Hypothalamus (tissue), 51 donors: ENCODE measurements at regions not wholly inside any gene's neighbourhood (a gene's known extent, or its start where the extent isn't known, plus 50 kb on each side); places are given as distances from the start of the nearest gene placed in this dataset.
A peak's percentile ranks its signal among the peaks of the same experiment; 100 is the strongest.

Experiments
- DNase-seq, 51 donors: peaks; one replicate each; lab custom pipeline; 2025; lab: John Stamatoyannopoulos, UW

GRCh38 chr4:31334086-31334910, 614.1 kb downstream of the PCDH7 start:
- no peak for DNase-seq

- no peak for DNase-seq
Measured at GRCh38 chr4:31338000-31338399, 617.8 kb downstream of the PCDH7 start.

GRCh38 chr4:31341601-31342359, 621.6 kb downstream of the PCDH7 start:
- no peak for DNase-seq

- no peak for DNase-seq
Measured at GRCh38 chr4:31343061-31343460, 622.9 kb downstream of the PCDH7 start.

- DNase-seq: no peak
Measured at GRCh38 chr4:31349907-31350306, 629.7 kb downstream of the PCDH7 start.

GRCh38 chr4:31351695-31352094, 631.5 kb downstream of the PCDH7 start:
- no peak for DNase-seq

- DNase-seq: no peak
Measured at GRCh38 chr4:31356839-31357238, 636.7 kb downstream of the PCDH7 start.

GRCh38 chr4:31360786-31361185, 640.6 kb downstream of the PCDH7 start:
- DNase-seq: no peak

GRCh38 chr4:31362756-31363155, 642.6 kb downstream of the PCDH7 start:
- DNase-seq: no peak

GRCh38 chr4:31365006-31365690, 645.0 kb downstream of the PCDH7 start:
- no peak for DNase-seq

GRCh38 chr4:31366041-31366440, 645.9 kb downstream of the PCDH7 start:
- DNase-seq: no peak

GRCh38 chr4:31370866-31371465, 650.8 kb downstream of the PCDH7 start:
- peak in 1 of 51 donors; percentile 38 for DNase-seq

GRCh38 chr4:31374256-31374960, 654.2 kb downstream of the PCDH7 start:
- DNase-seq: no peak

- no peak for DNase-seq
Measured at GRCh38 chr4:31375936-31376335, 655.8 kb downstream of the PCDH7 start.

- no peak for DNase-seq
Measured at GRCh38 chr4:31379364-31379763, 659.2 kb downstream of the PCDH7 start.

GRCh38 chr4:31383767-31384166, 663.6 kb downstream of the PCDH7 start:
- no peak for DNase-seq

- DNase-seq: no peak
Measured at GRCh38 chr4:31390849-31391248, 670.7 kb downstream of the PCDH7 start.

- DNase-seq: no peak
Measured at GRCh38 chr4:31391976-31392375, 671.8 kb downstream of the PCDH7 start.

- no peak for DNase-seq
Measured at GRCh38 chr4:31392923-31393322, 672.8 kb downstream of the PCDH7 start.

- DNase-seq: no peak
Measured at GRCh38 chr4:31408121-31408520, 688.0 kb downstream of the PCDH7 start.
